Testis (tissue), 2 donors: ENCODE measurements at regions not wholly inside any gene's neighbourhood (a gene's known extent, or its start where the extent isn't known, plus 50 kb on each side); places are given as distances from the start of the nearest gene placed in this dataset.

Experiments
- DNase-seq: peaks from one replicate; pipeline ENCODE4 v3.0.0-alpha.2; 2019
- H3K27ac ChIP-seq, 2 donors: fragments of 200-600 bp; sonication (generic); one replicate each; pipeline ENCODE4 v1.5.1; 2019
- H3K27me3 ChIP-seq: fragments of 200-600 bp; sonication (generic); one replicate; pipeline ENCODE4 v1.5.1; 2019
- H3K36me3 ChIP-seq: fragments of 200-600 bp; sonication (generic); one replicate; pipeline ENCODE4 v1.5.1; 2017; ENCODE audit warnings: low read depth; ENCODE audit errors: missing control alignments
- H3K4me1 ChIP-seq: fragments of 200-600 bp; sonication (generic); one replicate; pipeline ENCODE4 v1.5.1; 2019
- H3K4me3 ChIP-seq, 2 donors: fragments of 200-600 bp; sonication (generic); one replicate each; pipeline ENCODE4 v1.5.1; 2017 to 2019
- H3K9me3 ChIP-seq: fragments of 200-600 bp; sonication (generic); one replicate; pipeline ENCODE4 v1.5.1; 2017
- POLR2A ChIP-seq: fragments of 450-650 bp; IDR thresholded peaks from one replicate; pipeline ENCODE4 v1.6.1; 2017; ENCODE audit warnings: antibody characterized with exemption, mild to moderate bottlenecking, moderate library complexity
- WGBS, 2 donors: methylation state at CpG; one replicate each; pipeline ENCODE4 v1.1.5; 2018; 5-methylcytosine and 5-hydroxymethylcytosine counted together
- intact Hi-C: fragments of 100-400 bp; cut with DNase I; formaldehyde crosslinking; loops from one replicate; pipeline ENCODE4 v1.15.1; 2023; ENCODE audit warnings: low total_unique reads
- TF ChIP-seq, protein P1 (sequence below), 3 experiments: fragments of 450-650 bp in 2 of 3; fragments of 200-600 bp in 1 of 3; sonication (generic) in 1 of 3; IDR thresholded peaks; one replicate each; pipeline ENCODE4 v1.5.1; 2016 to 2019; ENCODE audit warnings: antibody characterized with exemption in 3 of 3, mild to moderate bottlenecking in 2 of 3, moderate library complexity in 1 of 3

DNA sequence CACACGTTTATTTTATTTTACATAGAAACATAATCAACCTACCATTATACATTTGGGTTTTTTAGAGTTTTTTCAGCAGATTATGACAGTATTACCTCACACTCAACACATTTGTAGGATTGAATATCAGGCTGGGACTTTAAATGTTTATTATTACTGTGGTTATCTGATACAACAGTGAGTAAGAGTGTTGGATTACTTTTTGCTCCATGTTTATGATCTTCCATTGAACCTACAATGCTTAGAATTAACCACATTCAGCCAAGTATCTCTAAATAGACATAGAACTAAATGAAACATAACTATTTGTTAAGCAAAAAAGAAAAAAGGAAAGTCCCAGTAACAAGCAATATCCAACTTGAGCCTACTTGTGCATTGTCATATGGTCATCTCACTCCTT is 607.4 kb upstream of the PITX2 start:
- DNase-seq: no peak
- H3K4me3 ChIP-seq: no peak overlapping the region
- H3K27me3 ChIP-seq: no peaks in the 10 kb centered on the region
- H3K27ac ChIP-seq: no peak overlapping the region
- H3K9me3 ChIP-seq: no peaks in the 10 kb centered on the region
- no peaks in the 10 kb centered on the region for H3K4me1 ChIP-seq
- TF ChIP-seq, protein P1, sequence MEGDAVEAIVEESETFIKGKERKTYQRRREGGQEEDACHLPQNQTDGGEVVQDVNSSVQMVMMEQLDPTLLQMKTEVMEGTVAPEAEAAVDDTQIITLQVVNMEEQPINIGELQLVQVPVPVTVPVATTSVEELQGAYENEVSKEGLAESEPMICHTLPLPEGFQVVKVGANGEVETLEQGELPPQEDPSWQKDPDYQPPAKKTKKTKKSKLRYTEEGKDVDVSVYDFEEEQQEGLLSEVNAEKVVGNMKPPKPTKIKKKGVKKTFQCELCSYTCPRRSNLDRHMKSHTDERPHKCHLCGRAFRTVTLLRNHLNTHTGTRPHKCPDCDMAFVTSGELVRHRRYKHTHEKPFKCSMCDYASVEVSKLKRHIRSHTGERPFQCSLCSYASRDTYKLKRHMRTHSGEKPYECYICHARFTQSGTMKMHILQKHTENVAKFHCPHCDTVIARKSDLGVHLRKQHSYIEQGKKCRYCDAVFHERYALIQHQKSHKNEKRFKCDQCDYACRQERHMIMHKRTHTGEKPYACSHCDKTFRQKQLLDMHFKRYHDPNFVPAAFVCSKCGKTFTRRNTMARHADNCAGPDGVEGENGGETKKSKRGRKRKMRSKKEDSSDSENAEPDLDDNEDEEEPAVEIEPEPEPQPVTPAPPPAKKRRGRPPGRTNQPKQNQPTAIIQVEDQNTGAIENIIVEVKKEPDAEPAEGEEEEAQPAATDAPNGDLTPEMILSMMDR (IDR thresholded peaks at IDR 0.05): no peak
- TF ChIP-seq POLR2A: no peak
- WGBS, 2 donors: 64% methylated on average over 1 of the region's 1 CpG
- intact Hi-C loops: no loop called here
- no peaks in the 10 kb centered on the region for H3K36me3 ChIP-seq

DNA sequence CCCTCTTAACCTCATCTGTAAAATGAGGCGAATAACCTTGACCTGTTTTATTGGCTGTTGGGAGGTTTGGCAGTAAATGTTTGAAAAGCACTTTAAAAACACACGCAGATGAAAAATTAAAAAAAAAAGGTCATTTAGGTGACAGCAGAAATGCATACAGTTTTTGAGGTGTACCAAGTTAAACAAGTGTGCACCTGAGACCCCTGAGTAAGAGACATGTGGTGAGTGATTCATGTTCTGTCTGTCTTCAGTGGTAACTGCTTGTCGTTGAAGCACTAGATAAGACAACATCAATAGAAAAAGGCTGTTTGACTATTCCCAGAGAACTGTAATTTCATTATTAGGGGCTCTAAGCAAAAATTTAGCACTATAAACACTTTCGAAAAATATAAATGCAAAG is 608.4 kb upstream of the PITX2 start:
- no peak overlapping the region for H3K4me3 ChIP-seq
- no peak for TF ChIP-seq POLR2A
- TF ChIP-seq, protein P1 (IDR thresholded peaks at IDR 0.05): no peak
- DNase-seq: no peak
- 36 to 52% methylated on average over 4 of the region's 4 CpGs for WGBS, 2 donors
- no peaks in the 10 kb centered on the region for H3K9me3 ChIP-seq
- no peaks in the 10 kb centered on the region for H3K36me3 ChIP-seq
- no peak overlapping the region for H3K27ac ChIP-seq
- no peaks in the 10 kb centered on the region for H3K4me1 ChIP-seq
- intact Hi-C loops: no loop called here
- no peaks in the 10 kb centered on the region for H3K27me3 ChIP-seq

DNA sequence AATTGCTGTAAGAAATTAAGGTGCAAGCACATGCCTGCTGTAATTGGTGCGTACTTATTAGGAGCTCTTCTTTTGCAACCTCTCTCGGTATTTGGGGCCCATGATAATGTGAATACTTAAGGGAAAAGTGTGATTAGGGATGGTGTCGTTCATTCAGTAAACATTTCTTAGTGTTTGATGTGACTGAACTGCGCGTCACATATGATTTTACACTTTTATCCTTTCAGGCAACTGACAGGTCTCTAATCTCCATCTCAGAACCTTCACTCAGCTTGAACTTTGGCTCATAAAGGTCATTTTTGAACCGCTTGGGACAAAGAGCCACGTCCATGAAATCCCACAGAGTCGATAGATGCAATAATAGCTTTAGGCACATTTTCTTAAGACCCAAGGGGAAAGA is 612.1 kb upstream of the PITX2 start:
- 73 to 77% methylated on average over 8 of the region's 8 CpGs for WGBS, 2 donors

DNA sequence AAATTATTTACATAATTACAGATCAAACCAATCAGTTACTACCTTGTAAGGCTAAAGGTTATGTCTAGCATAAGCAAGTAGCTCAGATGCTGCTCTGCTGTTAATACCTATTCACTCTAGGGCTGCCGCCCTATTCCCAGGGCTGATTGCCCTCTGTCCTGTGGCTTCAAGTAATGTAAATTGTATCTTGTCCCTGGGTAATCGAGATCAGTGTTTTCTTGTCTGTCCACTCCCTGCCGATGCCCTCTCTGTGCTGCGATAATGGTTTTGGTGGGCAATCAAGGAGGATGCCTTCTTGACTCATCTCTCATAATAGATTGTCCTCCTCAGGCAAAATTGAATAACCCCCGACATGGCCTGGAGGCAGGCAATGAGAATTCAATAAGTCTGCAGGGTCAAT is 641.0 kb upstream of the PITX2 start:
- peak; percentile 55 for DNase-seq

More for the DNA sequence above, 612.1 kb upstream of the PITX2 start:
- H3K4me1 ChIP-seq: no peaks in the 10 kb centered on the region
- no peak for DNase-seq
- no peak overlapping the region for H3K27ac ChIP-seq
- no peaks in the 10 kb centered on the region for H3K36me3 ChIP-seq
- H3K9me3 ChIP-seq: no peaks in the 10 kb centered on the region
- H3K4me3 ChIP-seq: no peak overlapping the region
- intact Hi-C loops: no loop called here
- TF ChIP-seq POLR2A: no peak
- TF ChIP-seq, protein P1 (IDR thresholded peaks at IDR 0.05): no peak
- no peaks in the 10 kb centered on the region for H3K27me3 ChIP-seq

DNA sequence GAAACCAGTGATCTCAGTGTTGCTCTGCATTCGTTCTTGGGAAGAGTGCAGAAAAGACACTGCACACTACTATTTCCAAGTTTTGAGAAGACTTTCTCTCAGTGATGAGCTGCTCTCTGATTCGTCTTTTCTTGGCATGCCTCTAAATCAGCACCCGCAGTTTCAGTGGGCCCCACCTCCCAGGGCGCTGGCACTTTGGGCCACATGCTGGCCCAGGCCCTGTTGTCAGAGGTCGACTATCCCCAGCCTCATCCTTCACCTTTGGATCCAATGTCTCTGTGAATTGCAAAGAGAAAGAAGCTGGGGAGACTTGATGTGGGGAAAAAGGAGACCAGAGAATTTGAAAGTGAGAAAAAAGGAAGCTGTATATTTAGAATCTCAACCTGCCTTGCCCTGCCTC is 644.1 kb upstream of the PITX2 start:
- no peak for DNase-seq
- no peaks in the 10 kb centered on the region for H3K27me3 ChIP-seq
- no peak overlapping the region for H3K4me3 ChIP-seq
- WGBS, 2 donors: 73 to 78% methylated on average over 5 of the region's 5 CpGs
- no peaks in the 10 kb centered on the region for H3K9me3 ChIP-seq
- H3K27ac ChIP-seq: no peak overlapping the region
- no peaks in the 10 kb centered on the region for H3K4me1 ChIP-seq
- no peaks in the 10 kb centered on the region for H3K36me3 ChIP-seq
- intact Hi-C loops: no loop called here
- no peak for TF ChIP-seq POLR2A
- TF ChIP-seq, protein P1 (IDR thresholded peaks at IDR 0.05): no peak

More for the DNA sequence above, 641.0 kb upstream of the PITX2 start:
- peak overlapping the region in 1 of 2 donors; percentile 5 for H3K27ac ChIP-seq
- no peaks in the 10 kb centered on the region for H3K9me3 ChIP-seq
- no peak overlapping the region for H3K4me3 ChIP-seq
- no peaks in the 10 kb centered on the region for H3K4me1 ChIP-seq
- TF ChIP-seq, protein P1 (IDR thresholded peaks at IDR 0.05): no peak
- no peak for TF ChIP-seq POLR2A
- H3K36me3 ChIP-seq: no peaks in the 10 kb centered on the region
- H3K27me3 ChIP-seq: no peaks in the 10 kb centered on the region
- intact Hi-C loops: no loop called here
- WGBS, 2 donors: 60 to 74% methylated on average over 5 of the region's 5 CpGs
